Right lobe of liver (tissue), 4 donors: ENCODE measurements at regions not wholly inside any gene's neighbourhood (a gene's known extent, or its start where the extent isn't known, plus 50 kb on each side); places are given as distances from the start of the nearest gene placed in this dataset.

Experiments used
- CTCF ChIP-seq, 4 donors: fragments of 200-600 bp in 3 of 4; fragments of 450-650 bp in 1 of 4; IDR thresholded peaks; one replicate each; pipeline versions ENCODE4 v1.5.1 to v1.8.0; 2016 to 2022; ENCODE audit warnings: antibody characterized with exemption in 4 of 4, mild to moderate bottlenecking in 2 of 4
- POLR2A ChIP-seq: fragments of 450-650 bp; IDR thresholded peaks from one replicate; pipeline ENCODE4 v1.6.1; 2017; ENCODE audit warnings: antibody characterized with exemption, mild to moderate bottlenecking
- donor health status: DM: no; HTN: no; CAD: no.
- donor health status: DM: no; HTN: no; CAD: no.
- donor health status: DM: no; HTN: yes; CAD: no.

GRCh38 chr1:214124281-214124805 is 136.6 kb downstream of the PROX1 start:
- no peak for TF ChIP-seq CTCF (IDR thresholded peaks at IDR 0.05)
- TF ChIP-seq POLR2A, result no peak
